ENCODE measurements at regions not wholly inside any gene's neighbourhood (a gene's known extent, or its start where the extent isn't known, plus 50 kb on each side); places are given as distances from the start of the nearest gene placed in this dataset.

DNA sequence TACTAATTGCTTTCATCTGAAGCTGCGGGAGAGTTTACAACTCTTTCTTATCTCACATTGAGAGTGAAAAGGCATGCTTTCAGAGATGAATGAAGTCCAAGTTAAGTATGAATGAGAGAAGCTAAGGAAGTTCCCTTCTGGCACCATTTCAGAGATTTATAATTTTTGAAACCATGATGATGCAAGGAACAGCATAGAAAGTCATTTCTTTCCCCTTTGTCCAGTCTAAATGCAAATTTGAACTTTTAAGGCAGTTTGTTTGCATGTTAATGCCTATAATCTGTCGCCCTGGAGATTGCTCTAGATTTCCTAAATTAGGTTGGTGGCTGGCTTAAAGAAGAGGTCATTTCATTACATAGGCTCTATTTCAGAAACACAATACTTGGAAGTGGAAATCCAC, 594.8 kb upstream of the GOT2 start:
- TF ChIP-seq, protein P1, sequence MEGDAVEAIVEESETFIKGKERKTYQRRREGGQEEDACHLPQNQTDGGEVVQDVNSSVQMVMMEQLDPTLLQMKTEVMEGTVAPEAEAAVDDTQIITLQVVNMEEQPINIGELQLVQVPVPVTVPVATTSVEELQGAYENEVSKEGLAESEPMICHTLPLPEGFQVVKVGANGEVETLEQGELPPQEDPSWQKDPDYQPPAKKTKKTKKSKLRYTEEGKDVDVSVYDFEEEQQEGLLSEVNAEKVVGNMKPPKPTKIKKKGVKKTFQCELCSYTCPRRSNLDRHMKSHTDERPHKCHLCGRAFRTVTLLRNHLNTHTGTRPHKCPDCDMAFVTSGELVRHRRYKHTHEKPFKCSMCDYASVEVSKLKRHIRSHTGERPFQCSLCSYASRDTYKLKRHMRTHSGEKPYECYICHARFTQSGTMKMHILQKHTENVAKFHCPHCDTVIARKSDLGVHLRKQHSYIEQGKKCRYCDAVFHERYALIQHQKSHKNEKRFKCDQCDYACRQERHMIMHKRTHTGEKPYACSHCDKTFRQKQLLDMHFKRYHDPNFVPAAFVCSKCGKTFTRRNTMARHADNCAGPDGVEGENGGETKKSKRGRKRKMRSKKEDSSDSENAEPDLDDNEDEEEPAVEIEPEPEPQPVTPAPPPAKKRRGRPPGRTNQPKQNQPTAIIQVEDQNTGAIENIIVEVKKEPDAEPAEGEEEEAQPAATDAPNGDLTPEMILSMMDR (IDR thresholded peaks at IDR 0.05; ENCODE audit: control insufficient read depth, extremely low read depth, insufficient read depth) = no peak
- DNase-seq (ENCODE audit: low read depth) = no peak
- no peak overlapping the region for H3K4me3 ChIP-seq (ENCODE audit: low read depth, low read length)

DNA sequence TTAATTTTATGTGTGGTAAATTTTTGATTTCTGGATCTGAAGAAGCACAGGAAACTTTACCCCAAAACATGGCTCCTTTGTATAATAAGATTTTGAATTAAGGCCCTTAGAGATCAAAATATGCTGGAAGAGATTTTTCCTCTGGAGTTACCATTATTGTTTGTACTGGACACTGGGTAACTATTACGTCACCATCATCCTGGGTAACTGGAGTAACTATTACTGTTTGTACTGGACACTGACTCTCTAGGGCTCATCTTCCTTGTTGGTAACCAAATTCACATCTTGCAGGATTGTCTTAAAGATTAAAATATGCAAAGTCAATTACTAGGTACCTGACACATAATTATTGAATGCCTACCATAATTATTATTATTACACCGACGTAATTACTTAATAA, 593.8 kb upstream of the GOT2 start:
- no peak overlapping the region for H3K4me3 ChIP-seq (ENCODE audit: low read depth, low read length)
- TF ChIP-seq, protein P1 (IDR thresholded peaks at IDR 0.05; ENCODE audit: control insufficient read depth, extremely low read depth, insufficient read depth) = no peak
- DNase-seq (ENCODE audit: low read depth) = no peak

DNA sequence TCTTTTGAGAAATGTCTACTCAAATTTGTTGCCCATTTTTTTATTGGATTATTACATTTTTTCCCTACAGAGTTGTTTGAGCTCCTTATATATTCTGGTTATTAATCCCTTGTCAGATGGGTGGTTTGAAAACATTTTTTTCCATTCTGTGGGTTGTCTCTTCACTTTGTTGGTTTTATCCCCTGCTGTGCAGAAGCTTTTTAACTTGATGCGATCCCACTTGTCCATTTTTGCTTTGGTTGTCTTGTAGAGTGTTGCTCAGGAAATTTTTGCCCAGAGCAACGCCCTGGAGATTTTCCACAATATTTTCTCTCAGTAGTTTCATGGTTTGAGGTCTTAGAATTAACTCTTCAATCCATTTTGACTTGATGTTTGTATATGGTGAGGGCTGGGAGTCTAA, 592.8 kb upstream of the GOT2 start:
- H3K4me3 ChIP-seq (ENCODE audit: low read depth, low read length) = no peak overlapping the region
- TF ChIP-seq, protein P1 (IDR thresholded peaks at IDR 0.05; ENCODE audit: control insufficient read depth, extremely low read depth, insufficient read depth) = no peak
- no peak for DNase-seq (ENCODE audit: low read depth)

DNA sequence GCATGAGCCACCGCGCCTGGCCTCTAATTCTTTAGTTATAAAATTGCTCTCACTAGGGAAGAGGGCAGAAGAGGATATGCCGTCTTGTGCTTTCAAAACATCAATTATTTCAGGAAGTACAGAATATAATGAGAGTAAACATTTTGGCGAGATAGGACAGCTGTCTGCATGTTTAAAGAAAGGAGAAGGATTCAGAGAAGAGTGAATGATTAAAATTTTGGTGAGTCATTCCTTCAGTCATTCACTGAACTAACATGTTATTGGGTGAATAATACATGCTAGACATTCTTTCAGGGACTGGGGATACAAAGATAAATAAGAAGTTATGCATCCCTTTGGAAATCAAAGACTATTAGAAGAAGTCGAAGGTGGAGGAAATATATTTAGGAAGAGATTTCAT, 590.3 kb upstream of the GOT2 start:
- TF ChIP-seq, protein P1 (IDR thresholded peaks at IDR 0.05; ENCODE audit: control insufficient read depth, extremely low read depth, insufficient read depth) = no peak
- DNase-seq (ENCODE audit: low read depth) = no peak
- H3K4me3 ChIP-seq (ENCODE audit: low read depth, low read length) = no peak overlapping the region

DNA sequence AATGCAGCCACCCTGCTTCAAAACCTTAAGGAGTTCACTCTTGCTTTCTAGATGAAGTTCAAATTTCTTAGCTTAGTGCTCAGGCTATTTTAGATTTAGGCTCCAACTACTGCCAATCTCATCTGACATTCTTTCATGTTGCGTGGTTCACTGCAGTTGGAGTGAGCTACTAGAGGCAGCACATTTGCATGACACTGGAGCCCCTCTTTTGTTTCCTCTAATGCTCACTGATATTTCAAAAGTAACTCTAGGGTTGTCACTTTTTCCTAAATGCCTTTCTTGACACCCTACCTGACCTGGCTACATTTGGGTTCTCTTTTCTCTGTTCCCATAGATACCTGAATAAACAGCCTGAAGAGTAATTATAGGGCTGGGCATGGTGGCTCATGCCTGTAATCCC, 586.5 kb upstream of the GOT2 start:
- TF ChIP-seq, protein P1 (IDR thresholded peaks at IDR 0.05; ENCODE audit: control insufficient read depth, extremely low read depth, insufficient read depth) = no peak
- H3K4me3 ChIP-seq (ENCODE audit: low read depth, low read length) = no peak overlapping the region
- DNase-seq (ENCODE audit: low read depth) = no peak

DNA sequence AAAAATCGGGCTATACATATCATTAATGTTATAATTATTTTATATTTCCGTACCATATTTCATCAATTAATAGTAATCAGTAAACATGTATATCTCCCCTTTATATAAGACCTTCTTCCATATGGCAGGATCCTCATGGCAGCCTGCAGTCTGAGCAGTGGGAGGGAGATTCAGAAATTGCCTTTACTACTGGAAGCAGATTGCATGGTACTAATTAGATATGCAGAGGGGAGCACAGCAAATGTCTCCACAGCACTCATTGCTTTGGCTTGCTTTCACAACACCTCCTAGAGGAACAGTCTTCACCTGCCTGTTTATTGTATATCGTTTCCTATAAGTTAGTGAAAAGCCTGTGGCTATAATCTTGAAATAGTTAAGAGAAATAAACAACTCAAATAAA, 585.8 kb upstream of the GOT2 start:
- TF ChIP-seq, protein P1 (IDR thresholded peaks at IDR 0.05; ENCODE audit: control insufficient read depth, extremely low read depth, insufficient read depth) = no peak
- no peak for DNase-seq (ENCODE audit: low read depth)
- no peak overlapping the region for H3K4me3 ChIP-seq (ENCODE audit: low read depth, low read length)

DNA sequence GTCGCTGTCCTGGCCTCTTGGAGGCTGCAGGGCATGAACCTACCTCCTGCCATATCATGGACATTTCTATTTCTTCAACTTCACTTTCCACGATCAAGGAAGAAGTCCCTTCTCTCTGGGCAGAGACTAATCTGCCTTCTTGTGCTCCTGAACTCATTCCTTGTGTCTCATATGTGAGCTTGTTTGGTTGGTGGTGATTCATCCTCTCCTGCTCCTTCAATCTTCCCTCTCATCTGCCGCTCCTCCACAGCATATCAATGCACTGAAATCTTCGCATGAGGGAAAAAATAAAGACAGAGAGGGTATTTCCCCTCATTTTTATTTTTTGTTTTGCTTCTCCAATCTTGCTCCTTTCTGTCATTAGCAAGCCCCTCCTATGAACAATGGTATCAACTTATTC, 571.7 kb upstream of the GOT2 start:
- no peak for DNase-seq (ENCODE audit: low read depth)
- no peak overlapping the region for H3K4me3 ChIP-seq (ENCODE audit: low read depth, low read length)
- TF ChIP-seq, protein P1 (IDR thresholded peaks at IDR 0.05; ENCODE audit: control insufficient read depth, extremely low read depth, insufficient read depth) = no peak

Measured in LNCaP clone FGC (cell line).